Adrenal gland (tissue), 5 donors: ENCODE measurements at regions not wholly inside any gene's neighbourhood (a gene's known extent, or its start where the extent isn't known, plus 50 kb on each side); places are given as distances from the start of the nearest gene placed in this dataset.

Experiments
- CTCF ChIP-seq, 6 experiments: fragments of 450-650 bp in 4 of 6; fragments of 200-600 bp in 2 of 6; sonication (generic) in 1 of 6; IDR thresholded peaks; 1 replicate in 5 of 6; 2 replicates in 1 of 6; pipeline versions ENCODE4 v1.5.1 to v1.8.0; 2016 to 2021; ENCODE audit warnings: antibody characterized with exemption in 6 of 6, mild to moderate bottlenecking in 2 of 6, moderate library complexity in 1 of 6
- POLR2A ChIP-seq, 2 donors: fragments of 450-650 bp; IDR thresholded peaks; one replicate each; pipeline ENCODE4 v1.6.1; 2017; ENCODE audit warnings: antibody characterized with exemption in 2 of 2, mild to moderate bottlenecking in 2 of 2, moderate library complexity in 1 of 2
- donor health status: DM: no; HTN: no; CAD: no.

GRCh38 chr18:28905509-28905908 lies 728.6 kb upstream of the CDH2 start:
- no peak for TF ChIP-seq CTCF (IDR thresholded peaks at IDR 0.05)
- no peak for TF ChIP-seq POLR2A (IDR thresholded peaks at IDR 0.05)
